OCI-LY7 (cell line): ENCODE measurements at regions not wholly inside any gene's neighbourhood (a gene's known extent, or its start where the extent isn't known, plus 50 kb on each side); places are given as distances from the start of the nearest gene placed in this dataset.

ENCODE experiments used
- BruUV-seq: library from RNA; stranded (reverse); fragments of 400-500 nt; replicated peaks from 2 replicates; lab custom pipeline; 2021; lab: Mats Ljungman, UMichigan
- CTCF ChIA-PET: fragments of 300-600 bp; sonication (Branson Sonifier 250); formaldehyde crosslinking; loops from one replicate; lab custom pipeline; 2022; ENCODE audit warnings: antibody characterized with exemption; ENCODE audit not compliant: unreplicated experiment; lab: Charles Lee
- POLR2A ChIA-PET: fragments of 300-600 bp; sonication (Branson Sonifier 250); formaldehyde crosslinking; loops from one replicate; lab custom pipeline; 2022; ENCODE audit warnings: antibody characterized with exemption; lab: Charles Lee
- DNase-seq: peaks from one replicate; pipeline ENCODE4 v3.0.0-alpha.2; 2015; ENCODE audit warnings: low spot score
- H2AFZ ChIP-seq: fragments of 200-600 bp; sonication (generic), shearing (Covaris generic); 2 replicates; pipeline ENCODE4 v1.6.1; 2014; ENCODE audit warnings: mild to moderate bottlenecking, antibody characterized with exemption, low read length, moderate library complexity
- H3K27ac ChIP-seq: fragments of 200-600 bp; sonication (generic); 2 replicates; pipeline ENCODE4 v1.5.1; 2014; ENCODE audit warnings: mixed run types, low read depth, mild to moderate bottlenecking, moderate library complexity, low read length, inconsistent platforms; ENCODE audit not compliant: poor library complexity, severe bottlenecking
- H3K36me3 ChIP-seq: fragments of 200-600 bp; sonication (generic); 2 replicates; pipeline ENCODE4 v1.6.1; 2014; ENCODE audit warnings: mild to moderate bottlenecking, antibody characterized with exemption, low read length, moderate library complexity, mixed read lengths; ENCODE audit not compliant: insufficient read depth
- H3K4me1 ChIP-seq: fragments of 200-600 bp; sonication (generic); 2 replicates; pipeline ENCODE4 v1.5.1; 2014; ENCODE audit warnings: mild to moderate bottlenecking, low read length; ENCODE audit not compliant: insufficient read depth, poor library complexity, severe bottlenecking
- H3K4me2 ChIP-seq: fragments of 200-600 bp; sonication (generic); 2 replicates; pipeline ENCODE4 v1.6.1; 2014; ENCODE audit warnings: mild to moderate bottlenecking, low read length
- H3K4me3 ChIP-seq: fragments of 200-600 bp; sonication (generic); 2 replicates; pipeline ENCODE4 v1.5.1; 2014; ENCODE audit warnings: mild to moderate bottlenecking, low read depth, low read length; ENCODE audit not compliant: poor library complexity, severe bottlenecking
- H3K79me2 ChIP-seq: fragments of 200-600 bp; sonication (generic); 2 replicates; pipeline ENCODE4 v1.6.1; 2016; ENCODE audit warnings: low read depth, mild to moderate bottlenecking, low read length, moderate library complexity, mixed read lengths; ENCODE audit not compliant: insufficient read depth
- H3K9me2 ChIP-seq: fragments of 200-600 bp; sonication (generic); 2 replicates; pipeline ENCODE4 v1.6.1; 2016; ENCODE audit warnings: mild to moderate bottlenecking, low read length, mixed read lengths; ENCODE audit not compliant: insufficient read depth
- H3K9me3 ChIP-seq: fragments of 200-600 bp; sonication (generic); 2 replicates; pipeline ENCODE4 v1.6.1; 2014; ENCODE audit warnings: mild to moderate bottlenecking, mixed run types, low read length, mixed read lengths
- H4K20me1 ChIP-seq: fragments of 200-600 bp; sonication (generic); 2 replicates; pipeline ENCODE4 v1.6.1; 2014; ENCODE audit warnings: mild to moderate bottlenecking, antibody characterized with exemption, low read length, moderate library complexity, mixed read lengths; ENCODE audit not compliant: insufficient read depth
- EZH2phosphoT487 ChIP-seq: fragments of 200-600 bp; sonication (generic); IDR thresholded peaks from 2 replicates; pipeline ENCODE4 v1.6.1; 2018; ENCODE audit warnings: low read depth, borderline replicate concordance, mild to moderate bottlenecking, mixed run types, antibody characterized with exemption, low read length, moderate library complexity, mixed read lengths
- intact Hi-C: fragments of 100-400 bp; cut with micrococcal nuclease; formaldehyde crosslinking; loops from one replicate; pipeline ENCODE4 v1.10.0; 2022; ENCODE audit not compliant: unreplicated experiment
- TF ChIP-seq, protein P1 (sequence below): fragments of 200-600 bp; sonication (generic); conservative IDR thresholded peaks from 2 replicates; pipeline ENCODE4 v1.5.1; 2014; ENCODE audit warnings: mild to moderate bottlenecking, antibody characterized with exemption, low read length, moderate library complexity, mixed read lengths

GRCh38 chrX:39922926-39923325 is 174.8 kb downstream of the BCOR start:
- no peak overlapping the region for H3K4me2 ChIP-seq
- BruUV-seq: no TSS peak
- H3K9me2 ChIP-seq: no peaks in the 10 kb centered on the region
- H3K27ac ChIP-seq: no peak overlapping the region
- TF ChIP-seq, protein P1, sequence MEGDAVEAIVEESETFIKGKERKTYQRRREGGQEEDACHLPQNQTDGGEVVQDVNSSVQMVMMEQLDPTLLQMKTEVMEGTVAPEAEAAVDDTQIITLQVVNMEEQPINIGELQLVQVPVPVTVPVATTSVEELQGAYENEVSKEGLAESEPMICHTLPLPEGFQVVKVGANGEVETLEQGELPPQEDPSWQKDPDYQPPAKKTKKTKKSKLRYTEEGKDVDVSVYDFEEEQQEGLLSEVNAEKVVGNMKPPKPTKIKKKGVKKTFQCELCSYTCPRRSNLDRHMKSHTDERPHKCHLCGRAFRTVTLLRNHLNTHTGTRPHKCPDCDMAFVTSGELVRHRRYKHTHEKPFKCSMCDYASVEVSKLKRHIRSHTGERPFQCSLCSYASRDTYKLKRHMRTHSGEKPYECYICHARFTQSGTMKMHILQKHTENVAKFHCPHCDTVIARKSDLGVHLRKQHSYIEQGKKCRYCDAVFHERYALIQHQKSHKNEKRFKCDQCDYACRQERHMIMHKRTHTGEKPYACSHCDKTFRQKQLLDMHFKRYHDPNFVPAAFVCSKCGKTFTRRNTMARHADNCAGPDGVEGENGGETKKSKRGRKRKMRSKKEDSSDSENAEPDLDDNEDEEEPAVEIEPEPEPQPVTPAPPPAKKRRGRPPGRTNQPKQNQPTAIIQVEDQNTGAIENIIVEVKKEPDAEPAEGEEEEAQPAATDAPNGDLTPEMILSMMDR: no peak
- no peak for TF ChIP-seq EZH2phosphoT487
- H3K79me2 ChIP-seq: no peaks in the 10 kb centered on the region
- ChIA-PET CTCF (no interaction called here), POLR2A (no interaction called here)
- no peak overlapping the region for H3K4me3 ChIP-seq
- DNase-seq: no peak
- no peaks in the 10 kb centered on the region for H3K9me3 ChIP-seq
- no peak overlapping the region for H2AFZ ChIP-seq
- peaks cover 9% of the 10 kb centered on the region for H3K4me1 ChIP-seq
- intact Hi-C loops: no loop called here
- H4K20me1 ChIP-seq: no peaks in the 10 kb centered on the region
- H3K36me3 ChIP-seq: no peaks in the 10 kb centered on the region

- TF ChIP-seq EZH2phosphoT487: no peak
- TF ChIP-seq, protein P1: no peak
- Histone ChIP-seq H3K79me2 (no peaks in the 10 kb centered on the region), H3K4me1 (no peaks in the 10 kb centered on the region), H3K36me3 (no peaks in the 10 kb centered on the region), H3K9me2 (no peaks in the 10 kb centered on the region), H2AFZ (no peak overlapping the region), H3K9me3 (no peaks in the 10 kb centered on the region), H4K20me1 (no peaks in the 10 kb centered on the region), H3K4me2 (no peak overlapping the region), H3K27ac (no peak overlapping the region), H3K4me3 (no peak overlapping the region)
- no peak for DNase-seq
- POLR2A ChIA-PET: no interaction called here
- BruUV-seq: no TSS peak
- intact Hi-C loops: no loop called here
- CTCF ChIA-PET: no interaction called here
Measured at GRCh38 chrX:39927380-39927779, 170.4 kb downstream of the BCOR start.

DNA sequence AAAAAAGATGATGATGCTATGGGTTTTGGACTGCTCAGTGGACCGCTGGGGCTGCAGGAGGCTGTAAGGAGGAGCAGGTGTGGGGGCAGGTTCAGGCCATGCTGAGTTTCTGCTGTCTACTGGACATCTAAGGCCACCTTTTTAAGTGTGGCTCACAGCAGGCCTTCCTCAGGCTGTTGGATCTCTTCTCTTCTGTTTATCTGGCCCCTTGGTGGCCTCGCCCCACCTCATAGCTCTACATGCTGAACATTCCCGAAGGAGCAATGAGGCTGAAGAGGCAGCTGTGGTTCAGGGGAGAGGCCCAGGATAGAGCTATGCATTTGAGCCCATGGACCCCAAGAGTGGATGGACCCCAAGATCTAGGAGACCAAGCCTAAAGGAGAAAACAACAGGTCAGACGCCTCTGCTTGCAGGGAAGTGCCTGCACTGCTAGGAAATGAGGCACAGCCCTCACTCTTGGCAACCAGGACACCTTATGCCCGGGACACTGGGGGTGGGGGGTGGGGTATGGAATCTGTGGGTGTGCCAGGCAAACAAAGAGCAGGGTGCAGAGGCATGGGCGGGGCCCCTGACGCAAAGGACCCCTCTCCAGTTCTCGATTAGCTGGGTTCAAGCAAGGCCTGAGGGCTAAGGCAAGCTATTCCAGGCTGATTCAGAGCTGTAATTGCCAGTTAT is 168.9 kb downstream of the BCOR start:
- Histone ChIP-seq H3K27ac (no peak overlapping the region), H3K4me2 (no peak overlapping the region), H3K9me2 (no peaks in the 10 kb centered on the region), H4K20me1 (no peaks in the 10 kb centered on the region), H3K4me1 (peaks cover 3% of the 10 kb centered on the region), H3K9me3 (no peaks in the 10 kb centered on the region), H3K4me3 (no peak overlapping the region), H2AFZ (no peak overlapping the region), H3K79me2 (no peaks in the 10 kb centered on the region), H3K36me3 (no peaks in the 10 kb centered on the region)
- no peak for DNase-seq
- CTCF ChIA-PET: interaction anchor here (0.6 to 0.8 kb wide), 2 partner anchors 44 to 197 kb away, joined by 3 to 7 read pairs; no protein-coding TSS in a partner anchor
- TF ChIP-seq EZH2phosphoT487: no peak
- TF ChIP-seq, protein P1: no peak
- no TSS peak for BruUV-seq
- POLR2A ChIA-PET: no interaction called here
- intact Hi-C loops: no loop called here
